Kidney capillary endothelial cell (primary cell): ENCODE measurements at regions not wholly inside any gene's neighbourhood (a gene's known extent, or its start where the extent isn't known, plus 50 kb on each side); places are given as distances from the start of the nearest gene placed in this dataset.
"Not testable (repeated sequence)": the region's sequence is repeated elsewhere in the genome, so short reads cannot be mapped to it uniquely, and the experiment has no call there.

ENCODE experiments used
- DNase-seq: peaks from one replicate; pipeline ENCODE4 v3.0.0-alpha.2; 2018; ENCODE audit warnings: low spot score

GRCh38 chr5:89346573-89346972, 463.6 kb upstream of the MEF2C start:
- DNase-seq, result no peak

- no peak for DNase-seq
Measured at GRCh38 chr5:89343666-89344065, 460.7 kb upstream of the MEF2C start.

- DNase-seq, result no peak
Measured at GRCh38 chr5:89342106-89342876, 459.3 kb upstream of the MEF2C start.

GRCh38 chr5:89338935-89339334, 456.0 kb upstream of the MEF2C start:
- DNase-seq, result no peak

- DNase-seq, result no peak
Measured at GRCh38 chr5:89336111-89336510, 453.1 kb upstream of the MEF2C start.

GRCh38 chr5:89330140-89330539, 447.2 kb upstream of the MEF2C start:
- no peak for DNase-seq

GRCh38 chr5:89327608-89328007, 444.6 kb upstream of the MEF2C start:
- no peak for DNase-seq

- DNase-seq, result peak; percentile 27
Measured at GRCh38 chr5:89324990-89325389, 442.0 kb upstream of the MEF2C start.

GRCh38 chr5:89320421-89321277, 437.7 kb upstream of the MEF2C start:
- DNase-seq, result no peak

- DNase-seq, result not testable (repeated sequence)
Measured at GRCh38 chr5:89317838-89318237, 434.9 kb upstream of the MEF2C start.

- DNase-seq, result no peak
Measured at GRCh38 chr5:89315286-89316100, 432.5 kb upstream of the MEF2C start.

- peak; percentile 10 for DNase-seq
Measured at GRCh38 chr5:89313804-89314588, 431.0 kb upstream of the MEF2C start.

- no peak for DNase-seq
Measured at GRCh38 chr5:89313044-89313443, 430.1 kb upstream of the MEF2C start.

GRCh38 chr5:89309268-89309667, 426.3 kb upstream of the MEF2C start:
- no peak for DNase-seq

- DNase-seq, result no peak
Measured at GRCh38 chr5:89308606-89309040, 425.6 kb upstream of the MEF2C start.

GRCh38 chr5:89307972-89308371, 425.0 kb upstream of the MEF2C start:
- DNase-seq, result no peak

- DNase-seq, result not testable (repeated sequence)
Measured at GRCh38 chr5:89307141-89307540, 424.2 kb upstream of the MEF2C start.

- no peak for DNase-seq
Measured at GRCh38 chr5:89303033-89303480, 420.1 kb upstream of the MEF2C start.

GRCh38 chr5:89302102-89302891, 419.3 kb upstream of the MEF2C start:
- no peak for DNase-seq

- no peak for DNase-seq
Measured at GRCh38 chr5:89301321-89302025, 418.5 kb upstream of the MEF2C start.
